8988T (cell line): ENCODE measurements at regions not wholly inside any gene's neighbourhood (a gene's known extent, or its start where the extent isn't known, plus 50 kb on each side); places are given as distances from the start of the nearest gene placed in this dataset.

Experiments used
- DNase-seq: peaks from one replicate; pipeline ENCODE4 v3.0.0; 2011

GRCh38 chr9:129377931-129378661 lies 200.0 kb upstream of the IER5L start:
- DNase-seq: no peak

DNA sequence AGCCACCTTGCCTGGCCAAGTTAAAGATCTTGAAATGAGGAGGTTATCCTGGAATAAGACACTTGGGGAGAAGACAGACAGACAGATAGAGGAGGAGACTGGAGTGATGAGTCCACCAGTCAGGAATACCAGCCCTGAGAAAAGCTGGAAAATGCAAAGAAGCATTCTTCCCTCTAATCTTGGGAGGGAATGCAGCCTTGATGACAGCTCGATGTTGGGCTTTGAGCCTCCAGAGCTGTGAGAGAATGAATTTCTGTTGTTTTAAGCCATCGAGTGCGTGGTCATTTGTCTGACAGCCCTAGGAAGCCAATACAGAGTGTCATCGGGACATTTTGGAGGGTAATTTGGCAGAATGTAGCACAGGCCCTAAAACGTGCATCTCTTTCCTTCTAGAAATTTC lies 199.1 kb upstream of the IER5L start:
- no peak for DNase-seq

GRCh38 chr9:129375845-129376244 lies 197.8 kb upstream of the IER5L start:
- DNase-seq: no peak

DNA sequence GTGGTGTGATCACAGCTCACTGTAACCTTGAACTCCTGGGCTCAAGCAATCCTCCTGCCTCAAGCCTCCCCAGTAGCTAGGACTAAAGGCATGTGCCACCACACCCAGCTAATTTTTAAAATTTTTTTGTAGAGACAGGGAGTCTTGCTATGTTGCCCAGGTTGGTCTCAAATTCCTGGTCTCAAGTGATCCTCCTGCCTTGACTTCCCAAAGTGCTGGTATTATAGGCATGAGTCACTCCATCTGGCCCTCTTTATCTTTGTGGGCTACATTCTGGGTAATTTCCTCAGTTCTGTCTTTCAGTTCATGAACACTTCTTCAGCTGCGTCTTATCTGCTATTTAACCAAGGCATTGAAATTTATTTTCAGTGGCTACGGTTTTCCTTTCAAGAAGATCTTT lies 196.6 kb upstream of the IER5L start:
- no peak for DNase-seq

DNA sequence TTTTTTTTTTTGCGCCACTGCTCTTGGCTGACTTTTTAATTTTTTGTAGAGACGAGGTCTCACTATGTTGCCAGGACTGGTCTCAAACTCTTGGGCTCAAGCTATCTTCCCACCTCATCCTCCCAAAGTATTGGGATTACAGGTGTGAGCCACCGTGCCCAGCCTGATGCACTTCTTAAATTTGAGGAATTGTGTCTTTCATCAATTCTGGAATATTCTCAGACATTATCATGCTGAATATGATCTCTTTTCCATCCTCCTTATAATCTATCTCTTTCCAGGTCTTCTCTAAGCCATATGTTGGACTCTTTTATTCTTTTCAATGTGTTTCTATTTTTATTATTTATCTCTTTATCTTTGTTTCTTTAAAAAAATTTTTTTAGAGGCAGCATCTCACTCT lies 196.2 kb upstream of the IER5L start:
- no peak for DNase-seq

DNA sequence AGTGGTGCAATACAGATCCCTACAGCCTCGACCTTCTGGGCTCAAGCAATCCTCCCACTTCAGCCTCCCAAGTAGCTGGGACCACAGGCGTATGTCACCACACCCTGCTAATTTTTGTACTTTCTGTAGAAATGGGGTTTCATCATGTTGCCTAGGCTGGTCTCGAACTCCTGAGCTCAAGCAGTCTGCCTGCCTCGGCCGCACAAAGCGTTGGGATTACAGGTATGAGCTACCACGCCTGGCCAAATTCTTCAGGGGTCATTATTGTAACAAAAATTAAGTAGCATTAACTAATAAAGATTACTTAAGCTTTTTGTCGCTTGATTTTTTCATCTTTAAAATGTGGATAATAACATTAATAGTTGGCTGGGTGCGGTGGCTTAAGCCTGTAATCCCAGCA lies 195.3 kb upstream of the IER5L start:
- DNase-seq: no peak

DNA sequence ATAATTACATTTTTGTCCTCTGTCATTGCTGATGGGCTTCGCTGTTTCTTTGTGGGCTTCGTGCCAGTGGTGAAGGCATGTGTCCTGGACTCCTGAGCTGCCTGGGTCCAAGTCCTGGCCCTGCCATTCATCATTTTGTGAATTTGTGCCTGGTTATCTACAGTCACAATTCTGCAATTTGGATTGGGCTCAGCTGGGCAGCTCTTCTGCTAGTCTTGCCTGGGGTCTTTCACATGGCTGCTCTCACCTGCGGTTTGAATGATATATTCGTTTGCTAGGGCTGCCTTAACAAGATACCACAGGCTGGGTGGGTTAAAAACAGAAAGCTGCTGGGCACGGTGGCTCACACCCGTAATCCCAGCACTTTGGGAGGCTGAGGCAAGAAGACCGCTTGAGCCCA lies 192.7 kb upstream of the IER5L start:
- no peak for DNase-seq

DNA sequence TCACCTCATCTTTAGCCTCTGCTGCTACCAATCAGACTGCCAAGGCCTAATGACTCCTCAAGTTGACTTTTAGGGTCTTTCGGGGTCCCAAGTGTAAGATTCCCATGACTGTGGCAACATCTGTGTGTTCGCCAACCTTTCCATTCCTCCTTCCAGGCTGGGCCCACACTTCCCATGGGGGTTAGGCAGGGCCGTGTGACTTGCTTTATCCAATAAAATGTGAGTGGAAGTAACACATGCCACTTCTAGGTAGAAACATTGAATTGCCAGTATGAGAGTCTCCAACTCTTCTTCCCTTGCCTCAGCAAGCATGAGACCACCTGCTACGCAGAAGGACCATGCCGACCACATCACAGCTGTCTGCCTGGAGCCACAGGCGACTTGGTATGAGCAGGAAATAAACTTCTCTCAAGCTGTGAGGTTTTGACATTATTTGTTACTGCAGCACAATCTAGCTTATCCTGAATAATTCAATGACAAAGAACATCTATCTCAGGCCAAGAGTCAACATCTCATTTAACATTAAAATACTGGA lies 190.4 kb upstream of the IER5L start:
- DNase-seq: no peak

- DNase-seq: no peak
These were observed 189.2 kb upstream of the IER5L start for GRCh38 chr9:129367287-129367686.

GRCh38 chr9:129365196-129365595 lies 187.1 kb upstream of the IER5L start:
- DNase-seq: no peak

GRCh38 chr9:129363216-129363873 lies 185.3 kb upstream of the IER5L start:
- DNase-seq: no peak

GRCh38 chr9:129362287-129363000 lies 184.4 kb upstream of the IER5L start:
- DNase-seq: no peak

DNA sequence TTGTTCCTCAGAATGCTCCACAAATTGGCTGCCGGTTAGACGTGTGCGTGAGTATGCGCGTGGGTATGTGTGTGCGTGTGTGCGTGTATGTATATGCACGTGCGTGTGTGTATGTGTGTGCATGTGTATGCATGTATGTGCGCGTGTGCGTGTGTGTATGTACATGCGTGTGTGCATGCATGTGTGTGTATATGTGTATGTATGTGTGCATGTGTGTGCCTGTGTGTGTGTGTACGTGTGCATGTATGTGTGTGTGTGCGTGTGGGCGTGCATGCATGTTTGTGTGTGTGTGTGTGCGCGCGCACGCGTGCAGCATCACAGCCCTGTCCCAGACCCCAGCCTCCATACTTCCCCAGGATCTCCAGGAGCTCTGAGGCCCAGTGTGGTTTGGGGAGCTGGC lies 183.1 kb upstream of the IER5L start:
- no peak for DNase-seq

- no peak for DNase-seq
These were observed 182.0 kb upstream of the IER5L start for GRCh38 chr9:129359916-129360536.

- no peak for DNase-seq
These were observed 181.2 kb upstream of the IER5L start for GRCh38 chr9:129359162-129359811.

GRCh38 chr9:129358621-129359154 lies 180.6 kb upstream of the IER5L start:
- no peak for DNase-seq

GRCh38 chr9:129357773-129358245 lies 179.7 kb upstream of the IER5L start:
- no peak for DNase-seq

- no peak for DNase-seq
These were observed 179.1 kb upstream of the IER5L start for GRCh38 chr9:129356871-129357772.

DNA sequence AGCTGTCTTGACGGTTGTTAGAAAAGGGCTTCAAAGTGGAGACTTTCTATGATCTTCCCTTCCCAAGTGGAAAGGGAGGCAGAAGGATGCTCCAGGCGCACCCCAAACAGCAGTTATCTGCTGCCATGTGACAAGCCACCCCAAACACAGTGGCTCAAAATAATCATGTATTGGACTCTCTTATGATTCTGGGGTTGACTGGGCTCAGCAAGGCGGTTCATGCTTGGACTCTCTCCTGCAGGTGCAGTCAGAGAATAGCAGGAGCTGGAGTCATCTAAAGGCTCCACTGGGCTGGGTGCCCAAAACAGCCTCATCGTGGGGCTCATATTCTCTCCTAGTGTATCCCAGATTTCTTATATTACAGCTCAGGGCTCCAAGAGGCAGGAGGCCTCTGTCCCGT lies 177.6 kb upstream of the IER5L start:
- DNase-seq: no peak

GRCh38 chr9:129354498-129354897 lies 176.4 kb upstream of the IER5L start:
- DNase-seq: no peak

DNA sequence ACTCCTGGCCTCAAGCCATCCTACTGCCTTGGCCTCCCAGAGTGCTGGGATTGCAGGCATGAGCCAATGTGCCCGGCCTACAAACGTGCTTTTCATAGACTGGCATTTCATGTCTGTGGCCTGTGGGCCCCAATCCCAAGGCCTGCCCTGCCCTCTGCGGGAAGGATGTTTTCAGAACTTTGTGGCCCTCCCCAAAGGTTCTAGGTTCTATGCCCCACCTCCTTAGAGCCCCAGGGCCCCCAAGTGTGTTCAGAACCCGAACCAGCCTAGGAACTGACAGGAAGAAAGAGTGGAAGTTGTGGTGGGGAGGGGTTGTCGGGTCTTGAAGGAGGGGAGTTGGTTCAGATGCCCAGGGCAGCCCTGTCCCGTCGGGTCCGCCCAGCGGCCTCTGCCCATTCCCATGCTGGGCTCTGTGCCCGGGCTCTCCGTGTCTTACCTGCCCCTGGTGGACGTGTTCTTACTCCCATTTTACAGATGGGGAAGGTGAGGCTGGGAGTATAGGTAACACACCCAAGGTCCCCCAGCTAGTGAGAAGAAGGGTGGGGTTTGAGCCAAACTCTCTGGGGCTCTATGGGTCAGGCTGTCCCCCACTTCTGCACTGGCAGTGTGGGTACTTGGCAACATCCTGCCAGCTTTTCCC lies 175.8 kb upstream of the IER5L start:
- no peak for DNase-seq
